HG02840 (cell line): ENCODE measurements at regions not wholly inside any gene's neighbourhood (a gene's known extent, or its start where the extent isn't known, plus 50 kb on each side); places are given as distances from the start of the nearest gene placed in this dataset.

Source experiments
- ATAC-seq: cut with Tn5 transposase; IDR thresholded peaks from one replicate; pipeline ENCODE4 v1.9.1; 2021; ENCODE audit warnings: mild to moderate bottlenecking, moderate library complexity, moderate number of reproducible peaks; ENCODE audit not compliant: unreplicated experiment, low FRiP score

DNA sequence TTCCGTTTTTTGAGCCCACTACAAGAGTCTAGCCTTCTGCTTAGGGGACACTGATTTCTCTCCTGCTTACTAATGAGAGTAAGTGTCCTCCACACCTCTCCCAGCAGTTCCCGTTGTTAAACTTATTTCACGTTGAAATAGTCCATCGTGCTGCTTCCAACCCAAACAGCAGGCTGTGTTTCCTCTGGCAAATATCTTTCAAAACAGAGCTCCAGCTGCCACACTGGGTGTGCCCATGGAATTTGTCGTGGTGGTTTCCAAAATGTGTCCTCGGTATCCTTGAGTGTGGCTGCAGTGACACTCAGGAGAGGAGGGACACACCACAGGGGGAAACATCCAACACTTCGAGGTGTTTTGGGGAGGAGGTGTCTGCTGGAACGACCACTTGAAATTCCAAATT, 176.5 kb upstream of the RALGAPA2 start:
- ATAC-seq: no peak

DNA sequence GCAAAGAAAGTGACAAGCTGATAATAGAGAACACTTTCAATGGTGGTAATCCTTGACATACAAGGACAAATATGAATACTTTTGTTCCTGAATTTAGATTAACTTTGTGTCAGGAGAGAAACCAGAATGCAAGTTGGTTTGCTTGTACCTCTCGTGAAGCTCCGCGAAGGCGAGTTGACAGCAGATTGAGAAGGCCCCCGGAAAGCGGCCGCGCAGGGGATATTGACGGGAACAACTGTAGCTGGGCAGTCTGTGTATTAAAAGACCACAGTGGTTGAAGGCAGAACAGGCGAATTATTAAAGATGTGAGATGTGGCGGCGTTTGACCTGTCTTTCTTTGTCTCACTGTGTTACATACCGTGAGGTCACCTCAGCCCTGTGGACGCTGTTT, 175.8 kb upstream of the RALGAPA2 start:
- ATAC-seq: no peak

DNA sequence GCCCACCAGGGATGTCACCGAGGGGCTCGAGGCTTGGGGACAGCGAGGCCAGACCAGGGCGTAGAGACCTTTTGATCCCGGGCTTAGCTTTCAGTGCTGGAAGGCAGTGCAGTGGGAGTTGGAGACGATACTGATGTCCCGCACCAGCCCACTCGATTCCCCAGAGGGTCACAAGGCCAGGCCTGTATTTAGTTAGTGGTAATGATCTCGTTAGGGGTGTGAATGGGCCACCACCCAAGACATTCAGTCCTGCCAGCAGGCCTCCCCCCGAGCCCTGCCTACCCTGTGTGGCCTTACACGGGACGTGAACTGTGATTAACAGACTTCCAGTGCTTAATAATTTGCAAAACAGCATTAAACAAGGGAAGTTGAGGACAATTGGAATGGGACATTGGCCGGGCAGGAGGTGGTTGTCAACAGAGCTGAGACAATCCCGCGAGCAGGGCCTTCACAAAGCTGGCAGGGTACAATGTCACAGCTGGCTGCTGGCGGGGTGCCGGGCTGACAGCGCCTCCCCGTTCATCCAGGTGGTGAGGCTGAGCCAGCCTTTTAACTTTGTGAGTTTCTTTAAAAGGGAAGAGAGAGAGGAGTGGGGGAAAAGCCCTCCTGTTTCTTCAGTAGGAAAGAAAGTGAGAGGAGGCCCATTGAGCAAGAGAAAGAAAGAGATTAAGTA, 175.3 kb upstream of the RALGAPA2 start:
- ATAC-seq: no peak

- no peak for ATAC-seq
Measured at GRCh38 chr20:20881808-20882207, 169.4 kb upstream of the RALGAPA2 start.

GRCh38 chr20:20877079-20877478, 164.6 kb upstream of the RALGAPA2 start:
- ATAC-seq: no peak

- no peak for ATAC-seq
Measured at GRCh38 chr20:20875716-20876115, 163.3 kb upstream of the RALGAPA2 start.

DNA sequence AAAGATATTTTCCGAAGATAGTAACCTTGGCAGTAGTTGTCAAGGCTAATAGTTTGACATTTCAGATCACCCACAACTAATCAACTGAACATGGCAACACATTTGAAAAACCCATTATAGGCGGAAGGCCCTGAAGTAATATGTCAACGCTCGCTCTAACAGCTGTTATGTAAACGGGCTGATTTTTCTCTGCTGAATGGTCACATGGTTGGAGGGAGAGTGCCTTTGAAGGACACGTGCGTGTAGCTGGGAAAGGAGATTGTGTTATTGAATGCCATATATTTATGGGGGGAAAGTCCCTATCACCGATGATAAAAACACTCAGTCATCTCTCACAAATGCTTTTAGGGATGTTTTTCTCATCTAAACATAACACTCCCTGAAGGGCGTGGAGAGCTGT, 160.0 kb upstream of the RALGAPA2 start:
- ATAC-seq: no peak

DNA sequence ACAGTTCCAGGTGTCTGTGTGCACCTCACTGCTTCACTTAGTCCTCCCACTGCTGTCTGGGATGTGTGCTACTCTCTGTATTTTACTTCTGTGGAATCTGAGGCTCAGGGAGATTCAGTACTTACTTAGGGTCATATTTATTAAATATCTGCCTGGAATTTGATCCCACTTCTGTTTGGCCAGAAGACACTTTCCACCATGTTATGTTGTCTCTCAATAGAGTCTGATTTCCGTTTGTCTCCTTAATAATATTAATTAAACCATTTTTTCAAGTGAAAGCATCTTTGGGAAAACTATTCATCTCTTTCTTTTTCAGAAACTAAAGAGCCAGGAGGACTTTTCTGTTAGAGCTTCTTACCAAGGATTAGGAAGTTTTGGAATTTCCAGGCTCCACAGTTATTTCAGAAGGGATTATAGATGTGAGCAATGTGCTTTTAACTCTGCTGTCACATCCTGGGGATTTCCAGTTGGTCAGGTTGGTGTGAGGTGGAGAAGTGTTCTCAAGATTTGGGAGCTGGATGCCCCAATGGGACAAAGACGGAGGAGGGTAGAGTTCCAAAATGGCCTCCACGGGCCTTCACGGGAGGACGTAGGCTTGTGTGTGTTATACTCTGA, 156.8 kb upstream of the RALGAPA2 start:
- no peak for ATAC-seq

DNA sequence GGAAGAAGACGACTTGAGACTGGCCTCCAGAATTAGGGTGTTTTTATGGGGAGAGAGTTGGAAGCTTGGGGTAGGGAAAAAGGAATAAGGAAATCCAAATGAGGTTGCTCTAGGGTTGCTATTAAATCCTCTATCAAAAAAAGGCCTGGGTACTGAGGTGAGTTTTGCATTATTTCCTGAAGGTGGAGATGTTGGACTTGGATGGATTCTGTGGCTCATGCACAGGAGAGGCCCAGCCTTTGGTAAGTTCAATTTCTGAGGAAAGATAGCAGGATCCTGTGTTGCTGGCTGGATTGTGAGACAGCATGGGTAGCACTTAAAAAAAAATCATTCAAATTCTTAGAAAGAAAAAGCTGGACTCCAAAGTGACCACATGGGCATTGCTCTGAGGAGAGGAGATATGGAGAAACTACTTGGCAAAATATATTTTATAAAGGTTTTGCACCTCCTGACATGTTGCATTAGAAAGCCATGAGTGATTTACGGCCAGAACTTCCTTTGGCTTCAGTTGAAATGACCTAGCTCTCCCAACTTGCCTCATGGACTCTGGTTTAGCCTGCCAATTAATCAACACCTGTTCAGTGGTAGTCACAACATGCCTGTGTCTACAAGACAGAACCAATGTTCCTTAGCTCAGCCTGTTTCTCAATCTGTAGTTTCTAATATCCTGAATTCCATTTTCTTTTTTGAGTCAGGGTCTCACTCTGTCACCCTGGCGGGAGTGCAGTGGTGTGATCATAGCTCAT, 152.1 kb upstream of the RALGAPA2 start:
- ATAC-seq: no peak

DNA sequence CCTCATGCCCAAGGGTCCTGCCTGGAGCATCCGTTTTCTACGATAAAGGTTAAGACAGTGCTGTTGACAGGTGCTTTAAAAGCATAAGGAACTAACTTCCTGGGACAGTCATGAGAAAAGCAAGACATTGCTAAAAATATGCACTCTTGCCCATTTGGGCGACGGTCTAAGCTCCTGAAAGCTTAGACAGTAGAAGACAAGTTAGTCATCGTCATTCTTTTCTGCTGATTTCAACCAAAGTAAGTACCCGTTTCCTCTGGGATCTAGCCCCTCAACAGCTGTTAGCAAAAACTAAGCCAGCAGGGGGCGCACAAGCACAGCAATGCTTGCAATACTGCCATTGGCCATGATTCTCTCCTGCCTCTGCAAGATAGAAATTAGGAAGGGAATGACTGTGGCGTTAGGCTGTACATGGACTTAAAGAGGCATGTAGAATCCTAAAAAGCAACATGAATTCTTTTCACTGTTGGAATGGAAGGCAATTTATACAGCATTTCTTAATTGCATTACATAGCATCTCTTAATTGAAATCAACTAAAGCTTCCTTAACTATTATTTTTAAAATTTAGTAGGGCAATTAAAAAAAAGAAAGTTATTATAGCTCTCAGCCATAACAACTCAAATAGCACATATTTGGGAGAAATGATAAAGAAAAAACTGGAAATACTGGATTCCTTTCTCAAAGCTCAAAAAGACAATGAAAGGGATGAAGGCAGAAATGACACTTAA, 147.8 kb upstream of the RALGAPA2 start:
- ATAC-seq: peak; percentile 77

- ATAC-seq: no peak
Measured at GRCh38 chr20:20859510-20859909, 147.1 kb upstream of the RALGAPA2 start.

DNA sequence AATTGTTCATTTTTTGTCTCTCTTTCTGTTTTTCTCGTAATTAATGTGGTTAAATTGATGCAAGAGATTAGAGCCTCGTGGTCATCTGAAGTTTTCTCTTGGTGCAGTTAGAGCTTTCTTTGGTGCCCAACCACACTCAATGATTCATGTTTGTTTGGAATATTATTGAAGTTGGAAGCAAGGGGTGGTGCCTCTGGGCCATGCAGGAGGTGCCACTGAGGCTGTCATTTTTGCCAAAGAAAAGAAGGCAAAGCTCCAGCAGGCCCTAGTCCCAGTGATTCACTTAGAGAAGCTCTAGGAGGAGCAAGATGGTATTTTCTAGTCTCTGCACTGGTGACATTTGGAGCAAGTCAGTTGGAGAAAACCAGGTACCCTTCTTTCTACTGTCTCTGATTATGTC, 144.5 kb upstream of the RALGAPA2 start:
- no peak for ATAC-seq

DNA sequence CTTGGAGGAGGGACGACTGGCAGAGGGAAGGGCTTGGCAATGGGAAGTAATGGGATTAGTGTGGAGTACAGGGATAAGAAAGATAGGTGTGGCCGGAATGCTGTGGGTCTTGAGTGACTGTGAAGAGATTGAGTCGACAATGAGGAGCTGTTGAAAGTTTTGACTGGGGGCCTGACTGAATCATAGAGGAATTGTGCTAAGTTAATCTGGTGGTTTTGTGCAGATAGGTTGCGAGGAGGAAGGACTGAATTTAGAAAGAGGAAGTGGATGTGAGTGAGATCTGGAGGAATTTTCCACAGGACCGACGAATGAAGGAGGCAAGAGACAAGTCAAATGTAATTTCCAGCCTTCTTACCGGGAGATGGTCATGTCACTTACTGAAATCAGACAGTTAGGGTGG, 143.9 kb upstream of the RALGAPA2 start:
- ATAC-seq: no peak

GRCh38 chr20:20851385-20851784, 138.9 kb upstream of the RALGAPA2 start:
- no peak for ATAC-seq

DNA sequence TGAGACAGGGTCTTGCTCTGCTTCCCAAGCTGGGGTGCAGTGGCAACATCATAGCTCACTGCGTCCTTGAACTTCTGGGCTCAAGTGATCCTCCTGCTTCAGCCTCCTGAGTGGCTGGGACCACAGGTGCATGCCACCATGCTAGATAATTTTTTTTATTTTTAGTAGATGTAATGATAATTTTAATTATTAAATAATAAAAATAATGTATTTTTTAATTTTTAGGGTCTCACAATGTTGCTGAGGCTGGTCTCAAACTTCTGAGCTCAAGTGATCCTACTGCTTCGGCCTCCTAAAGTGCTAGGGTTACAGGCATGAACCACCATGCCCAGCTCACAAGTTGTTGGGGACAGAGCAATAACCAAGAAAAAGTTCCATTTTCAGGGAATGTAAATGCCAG, 138.0 kb upstream of the RALGAPA2 start:
- ATAC-seq: no peak

DNA sequence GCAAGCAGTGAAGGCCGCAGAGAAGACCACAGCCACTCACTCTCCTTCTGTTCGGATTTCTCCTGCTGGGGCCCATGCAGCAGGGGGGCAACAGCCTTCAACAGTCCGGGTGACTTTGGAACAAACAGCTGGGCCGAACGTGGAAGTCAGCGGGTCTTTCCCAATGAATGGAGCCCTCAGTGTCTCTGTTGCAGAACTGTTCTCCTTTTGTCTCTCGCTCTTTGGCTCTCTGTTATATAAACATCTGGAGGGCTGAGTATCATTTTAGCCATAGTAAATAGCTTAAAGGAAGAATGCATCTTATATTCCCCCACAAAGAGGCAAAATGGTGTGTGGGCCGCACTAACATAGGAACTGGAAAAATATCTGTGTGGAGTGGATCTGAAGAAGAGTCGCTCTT, 136.7 kb upstream of the RALGAPA2 start:
- ATAC-seq: no peak

DNA sequence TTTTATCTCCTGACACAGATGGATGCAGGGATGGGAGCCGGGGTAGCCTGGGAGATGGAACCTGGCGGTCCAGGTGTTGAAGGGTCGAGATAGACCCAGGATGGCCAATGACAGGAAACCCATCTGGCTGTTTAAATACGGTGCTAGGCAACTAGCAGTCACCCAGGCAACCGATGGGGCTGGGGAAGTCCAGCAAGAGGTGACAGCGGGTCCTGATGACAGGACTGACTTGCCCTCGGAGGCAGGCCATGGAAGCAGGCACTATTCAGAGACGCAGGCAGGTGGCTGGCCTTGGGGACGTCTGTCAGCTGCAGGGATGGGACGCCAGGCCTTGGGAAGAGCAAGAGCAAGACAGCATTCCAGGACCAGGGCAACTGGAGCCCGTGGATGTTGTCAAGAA, 135.4 kb upstream of the RALGAPA2 start:
- no peak for ATAC-seq

DNA sequence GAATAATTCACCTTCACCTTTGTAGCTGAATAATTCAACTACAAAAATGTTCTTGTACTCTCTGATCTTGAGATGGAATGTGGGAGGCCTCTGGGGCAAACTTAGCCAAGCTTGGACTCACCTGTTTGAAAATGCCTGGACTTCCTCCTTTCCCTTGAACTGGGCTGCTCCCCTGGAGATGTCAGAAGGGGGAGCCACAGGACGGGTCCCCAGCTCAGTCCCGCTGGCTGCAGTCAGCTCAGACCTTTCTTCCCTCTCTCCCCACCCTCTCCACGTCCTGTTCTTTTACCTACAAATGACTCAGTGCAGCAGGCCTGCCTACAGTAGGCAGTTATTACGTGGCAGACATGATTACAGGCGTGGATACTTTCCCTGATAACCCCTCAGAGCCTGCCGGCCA, 131.5 kb upstream of the RALGAPA2 start:
- ATAC-seq: no peak

DNA sequence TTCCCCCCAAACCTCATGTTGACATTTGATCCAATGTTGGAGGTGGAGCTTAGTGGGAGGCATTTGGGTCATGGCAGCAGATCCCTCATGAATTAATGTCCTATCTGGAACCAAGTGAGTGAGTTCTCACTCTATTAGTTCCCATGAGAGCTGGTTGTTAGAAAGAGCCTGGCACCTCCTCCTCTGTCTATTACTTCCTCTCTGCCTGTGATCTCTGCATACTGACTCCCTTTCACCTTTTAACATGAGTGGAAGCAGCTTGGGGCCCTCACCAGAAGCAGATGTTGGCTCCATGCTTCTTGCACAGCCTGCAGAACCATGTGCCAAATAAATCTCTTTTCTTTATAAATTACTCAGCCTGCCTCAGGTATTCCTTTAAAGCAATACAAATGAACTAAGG, 127.3 kb upstream of the RALGAPA2 start:
- ATAC-seq: no peak

DNA sequence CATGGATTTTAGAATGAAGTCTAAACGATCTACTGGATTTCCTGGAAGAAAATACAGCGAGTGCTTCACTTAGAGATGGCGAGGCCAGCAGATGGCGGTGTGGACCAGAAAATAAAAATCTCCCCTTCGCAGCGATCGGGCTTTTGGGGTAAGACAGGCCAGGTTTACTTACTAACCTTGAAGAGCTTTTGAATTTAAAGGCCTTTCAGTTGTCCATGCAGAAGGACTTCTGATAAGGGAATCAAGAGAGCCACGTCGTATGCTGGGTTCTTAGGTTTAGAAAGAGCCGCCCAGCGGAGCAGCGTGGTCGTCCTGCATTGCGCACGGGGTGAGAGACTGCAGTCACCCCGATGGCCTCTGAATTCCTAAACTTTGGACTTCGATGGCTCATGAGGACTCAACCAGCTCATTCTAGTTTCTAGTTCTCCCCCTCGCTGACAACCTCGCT, 125.2 kb upstream of the RALGAPA2 start:
- no peak for ATAC-seq

DNA sequence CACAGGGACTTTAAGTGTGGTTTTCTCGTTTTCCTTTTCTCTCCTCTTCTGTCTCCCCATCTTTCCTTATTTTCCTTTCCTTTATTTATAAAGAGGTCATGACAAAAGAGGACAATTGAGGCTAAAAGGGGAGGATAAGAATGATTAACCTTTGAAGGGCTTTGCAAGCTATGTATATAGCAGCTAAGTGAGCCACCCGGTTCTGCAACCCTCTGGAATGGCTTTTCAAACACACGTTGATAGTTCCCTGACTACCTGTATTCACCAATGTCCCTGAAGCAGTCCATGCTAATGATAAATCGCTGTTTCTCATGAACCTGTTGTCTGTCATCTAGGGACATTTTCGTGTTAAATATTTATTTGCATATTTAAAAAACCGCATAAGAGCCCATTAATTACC, 124.4 kb upstream of the RALGAPA2 start:
- ATAC-seq: no peak
